ENCODE measurements at regions not wholly inside any gene's neighbourhood (a gene's known extent, or its start where the extent isn't known, plus 50 kb on each side); places are given as distances from the start of the nearest gene placed in this dataset.
"Not testable (repeated sequence)": the region's sequence is repeated elsewhere in the genome, so short reads cannot be mapped to it uniquely, and the experiment has no call there.

DNA sequence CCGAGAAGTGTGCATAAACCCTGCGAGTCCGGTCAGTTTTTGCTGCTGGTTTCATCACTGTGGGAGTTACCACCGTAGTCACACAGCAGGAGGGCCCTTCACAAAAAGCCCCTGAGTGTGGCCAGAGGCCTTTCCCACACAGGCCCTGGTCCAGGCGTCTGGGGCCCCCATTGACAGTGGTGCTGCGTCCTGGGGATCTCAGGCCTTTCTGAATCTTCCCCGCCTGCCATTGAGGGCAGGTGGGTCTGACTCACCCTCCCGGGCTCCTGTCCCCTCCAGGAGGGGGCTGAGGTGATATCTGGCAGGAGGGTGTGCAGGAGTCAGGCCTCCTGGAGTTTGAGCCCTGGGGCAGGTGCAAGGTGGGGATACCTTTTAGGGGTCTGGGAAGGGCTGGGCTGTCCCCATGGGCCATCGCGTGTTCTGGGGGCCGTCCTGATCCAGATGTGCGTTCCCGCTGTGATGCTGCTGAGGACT, 358.5 kb downstream of the TMEM121 start:
- no peak for DNase-seq (ENCODE audit: low read depth in 2 of 3, low spot score in 2 of 3)

- DNase-seq (ENCODE audit: low read depth in 2 of 3, low spot score in 2 of 3): no peak
These were observed 359.4 kb downstream of the TMEM121 start for GRCh38 chr14:105885561-105886320.

DNA sequence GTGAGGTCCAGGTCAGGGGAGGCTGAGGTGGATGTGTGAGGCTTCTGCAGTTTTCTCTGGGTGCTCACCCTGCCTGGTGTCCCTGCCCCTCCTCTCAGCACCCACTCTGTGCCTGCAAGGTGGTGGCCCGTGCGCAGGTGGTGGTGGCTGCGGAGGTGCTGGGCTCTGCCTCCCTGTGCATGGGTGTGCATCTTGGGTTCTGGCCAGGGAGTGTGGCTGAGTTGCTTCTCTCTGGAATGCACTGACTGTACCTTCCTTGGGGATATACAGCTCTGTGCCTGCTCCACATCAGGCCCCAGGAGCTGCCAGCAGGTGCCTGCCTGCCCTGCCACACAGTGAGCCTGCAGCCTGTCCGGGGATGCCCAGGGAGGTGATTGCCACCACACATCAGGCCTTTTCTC, 360.4 kb downstream of the TMEM121 start:
- DNase-seq (ENCODE audit: low read depth in 2 of 3, low spot score in 2 of 3): not testable (repeated sequence)

DNA sequence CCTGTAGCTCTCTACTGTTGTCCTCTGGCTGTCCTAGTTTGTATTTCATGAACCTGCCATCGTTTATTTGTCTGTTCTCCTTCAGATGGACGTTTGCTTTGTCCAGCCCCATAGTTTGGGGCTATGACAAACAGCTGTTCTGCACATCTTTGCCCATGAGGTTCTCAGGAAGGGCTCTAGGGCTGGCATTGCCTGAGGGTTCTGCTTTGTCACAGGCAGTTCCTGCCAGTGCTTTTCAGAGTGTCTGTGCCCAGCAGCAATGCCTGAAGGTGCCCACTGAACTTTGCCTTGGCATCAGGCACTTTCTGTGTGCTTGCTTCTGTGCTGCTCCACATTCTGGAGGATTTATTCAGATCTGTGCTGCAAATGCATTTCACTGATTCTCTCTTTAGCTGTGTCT, 361.3 kb downstream of the TMEM121 start:
- DNase-seq (ENCODE audit: low read depth in 2 of 3, low spot score in 2 of 3): no peak

DNA sequence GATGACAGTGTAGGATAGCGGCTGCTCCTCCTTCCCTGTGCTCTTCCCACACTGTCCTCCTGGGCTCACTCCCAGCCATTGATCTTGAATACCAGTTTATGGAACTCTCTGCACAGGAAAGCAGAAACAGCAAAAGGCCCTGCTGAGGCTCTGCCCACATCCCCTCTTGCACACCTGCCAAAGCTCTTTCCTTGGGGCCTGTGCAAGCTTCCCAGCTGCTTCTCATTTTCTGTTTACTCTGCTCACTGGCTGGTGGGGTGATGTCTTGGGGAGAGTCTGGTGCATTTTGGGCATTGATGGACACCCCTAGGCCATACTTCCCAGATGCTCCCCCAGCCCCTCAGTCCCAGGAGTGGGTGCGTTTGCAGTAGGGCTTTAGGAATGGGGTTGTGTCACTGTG, 361.8 kb downstream of the TMEM121 start:
- no peak for DNase-seq (ENCODE audit: low read depth in 2 of 3, low spot score in 2 of 3)

- no peak for DNase-seq (ENCODE audit: low read depth in 2 of 3, low spot score in 2 of 3)
These were observed 362.6 kb downstream of the TMEM121 start for GRCh38 chr14:105888784-105889665.

GRCh38 chr14:105889666-105890473, 363.5 kb downstream of the TMEM121 start:
- no peak for DNase-seq (ENCODE audit: low read depth in 2 of 3, low spot score in 2 of 3)

DNA sequence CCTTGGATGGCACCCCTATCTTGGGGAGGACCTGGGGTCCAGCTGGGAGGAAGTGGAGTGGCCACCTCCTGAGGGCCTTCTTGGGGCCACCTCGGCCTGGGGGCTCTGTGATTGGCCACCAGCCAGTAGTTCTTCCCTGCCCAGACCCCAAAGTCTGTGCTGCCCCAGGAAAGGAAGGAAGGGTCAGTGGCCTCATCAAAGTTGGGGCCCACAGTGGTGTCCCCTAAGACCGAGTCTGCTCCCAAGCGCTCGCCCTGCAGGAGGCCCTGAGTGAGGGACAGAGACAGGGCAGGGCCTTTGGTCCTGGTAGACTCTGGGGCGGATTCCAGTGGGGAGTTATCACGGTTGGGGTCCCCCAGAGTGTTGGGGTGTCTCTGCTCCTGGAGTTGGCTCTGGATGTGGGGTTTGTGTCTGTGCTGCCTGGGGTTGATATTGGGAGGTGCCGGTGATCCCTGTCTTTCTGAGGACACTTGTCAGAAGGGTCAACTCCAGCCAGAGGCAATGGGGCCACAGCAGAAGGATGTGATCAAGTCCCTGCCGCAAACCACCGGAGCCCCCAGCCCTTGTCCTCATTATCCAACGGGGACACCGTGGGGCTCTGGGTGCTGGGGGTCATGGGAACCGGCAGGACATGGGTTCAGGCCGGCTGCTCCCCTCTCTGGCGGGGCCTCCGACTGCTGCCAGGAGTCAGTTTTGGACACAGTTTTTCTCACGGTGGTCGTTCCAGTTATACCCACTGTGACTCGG, 364.3 kb downstream of the TMEM121 start:
- no peak for DNase-seq (ENCODE audit: low read depth in 2 of 3, low spot score in 2 of 3)

GRCh38 chr14:105891221-105891602, 364.8 kb downstream of the TMEM121 start:
- no peak for DNase-seq (ENCODE audit: low read depth in 2 of 3, low spot score in 2 of 3)

- no peak for DNase-seq (ENCODE audit: low read depth in 2 of 3, low spot score in 2 of 3)
These were observed 365.5 kb downstream of the TMEM121 start for GRCh38 chr14:105891631-105892452.

DNA sequence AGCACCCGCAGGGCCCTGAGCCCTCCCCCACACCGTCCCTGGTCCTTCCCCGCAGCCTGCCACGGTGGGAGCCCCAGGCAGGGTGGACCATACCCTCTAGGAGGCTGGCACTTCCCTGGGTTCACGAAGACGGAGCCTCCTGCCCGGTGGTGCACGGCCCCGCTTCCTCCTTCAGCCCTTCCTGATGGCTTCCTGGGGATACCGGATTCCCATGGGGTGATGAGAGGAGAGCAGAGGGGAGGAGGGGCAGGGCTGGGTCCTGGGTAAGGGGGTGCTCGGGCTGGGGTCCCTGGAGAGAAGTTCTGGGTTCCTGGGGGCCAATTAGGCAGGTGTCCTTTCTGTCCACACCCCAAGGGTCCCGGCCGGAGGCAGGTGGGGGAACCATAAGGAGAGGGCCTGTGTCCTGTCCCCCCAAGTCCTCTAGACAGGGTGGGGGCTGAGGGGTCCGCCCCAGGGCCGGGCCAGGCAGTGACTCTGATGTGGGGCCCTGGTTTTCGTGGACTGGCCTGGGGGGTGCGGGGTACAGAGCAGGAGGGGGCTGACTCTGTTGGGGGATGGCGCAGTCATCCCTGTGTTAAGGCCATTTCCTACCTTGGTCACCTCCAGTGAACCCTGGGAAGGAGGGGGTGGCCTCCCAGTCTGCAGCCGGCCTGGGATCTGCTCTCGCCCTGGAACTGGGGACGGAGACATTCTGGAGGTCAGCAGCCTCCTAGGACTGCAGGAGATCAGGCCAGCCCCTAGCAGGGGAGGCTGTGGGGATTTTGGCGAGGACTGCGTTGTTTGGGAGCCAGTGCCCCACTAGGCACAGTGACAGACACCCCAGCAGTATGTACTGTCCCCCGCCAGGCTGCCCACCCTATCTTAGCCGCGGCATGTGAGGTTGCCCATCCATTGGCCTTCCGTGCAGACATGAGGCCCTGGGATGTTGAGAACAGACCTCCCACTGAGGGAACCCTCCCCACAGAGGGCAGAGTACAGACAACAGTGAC, 366.4 kb downstream of the TMEM121 start:
- DNase-seq (ENCODE audit: low read depth in 2 of 3, low spot score in 2 of 3): not testable (repeated sequence)

DNA sequence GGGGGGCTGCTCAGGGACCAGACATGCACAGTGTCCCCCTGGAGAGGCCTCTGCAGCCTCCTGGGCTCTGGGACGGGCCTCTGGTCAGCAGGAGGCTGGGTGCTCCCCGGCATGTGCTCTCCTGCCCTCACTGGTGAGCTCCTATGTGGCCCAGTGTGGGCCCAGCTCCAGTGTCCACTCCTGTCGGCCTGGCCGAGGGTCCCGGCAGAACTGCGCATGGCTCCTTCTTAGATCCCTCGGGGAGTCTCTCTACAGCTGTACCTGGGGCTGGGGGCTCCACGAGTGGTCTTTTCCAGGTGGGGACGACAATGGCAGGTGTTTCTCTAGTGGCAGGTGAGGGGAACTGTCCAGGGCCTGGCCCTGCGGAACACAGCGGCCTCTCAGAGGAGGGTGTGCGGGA, 367.3 kb downstream of the TMEM121 start:
- DNase-seq (ENCODE audit: low read depth in 2 of 3, low spot score in 2 of 3): not testable (repeated sequence)

- no peak for DNase-seq (ENCODE audit: low read depth in 2 of 3, low spot score in 2 of 3)
These were observed 368.0 kb downstream of the TMEM121 start for GRCh38 chr14:105894125-105894977.

DNA sequence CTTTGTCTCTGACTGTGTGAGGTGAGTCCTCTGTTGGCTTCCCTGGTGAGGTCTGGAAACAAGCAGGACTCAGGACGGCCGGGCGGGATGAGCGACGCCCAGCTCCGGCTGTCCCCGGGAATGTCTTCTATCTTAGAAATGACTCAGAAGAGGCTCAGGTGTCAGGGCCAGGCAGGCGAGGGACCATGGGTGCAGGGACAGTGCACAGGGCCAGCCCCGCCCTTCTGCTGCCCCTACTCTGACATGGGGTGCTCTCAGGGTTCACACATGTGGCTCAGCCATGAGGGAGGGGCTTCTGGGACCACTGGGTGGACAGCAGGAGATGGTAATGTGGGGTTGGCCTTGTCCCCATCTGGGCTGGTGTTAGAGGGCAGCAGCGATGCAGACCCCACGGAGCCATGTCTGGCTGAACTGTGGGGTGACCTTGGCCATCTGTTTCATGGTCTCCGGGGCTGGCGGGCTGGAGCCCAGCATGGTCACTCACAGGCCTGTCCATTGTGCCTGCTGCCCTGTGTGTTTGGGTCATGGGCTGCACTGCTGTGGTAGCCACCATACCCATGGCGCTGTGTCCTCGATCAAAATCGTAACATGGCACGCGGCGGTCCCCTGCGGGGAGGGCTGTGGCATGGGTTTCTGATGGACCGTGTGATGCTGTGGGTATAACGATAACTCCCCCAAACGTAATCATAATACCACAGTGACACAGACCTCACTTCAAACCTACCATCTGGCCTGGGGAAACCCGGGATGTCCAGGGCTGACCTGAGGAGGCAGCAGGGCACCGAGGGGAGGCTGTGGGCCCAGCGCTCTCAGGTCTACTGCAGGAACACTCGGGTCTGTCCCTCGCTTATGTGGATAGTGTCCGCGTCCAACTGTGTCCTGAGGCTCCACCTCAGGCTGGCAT, 368.8 kb downstream of the TMEM121 start:
- no peak for DNase-seq (ENCODE audit: low read depth in 2 of 3, low spot score in 2 of 3)

DNA sequence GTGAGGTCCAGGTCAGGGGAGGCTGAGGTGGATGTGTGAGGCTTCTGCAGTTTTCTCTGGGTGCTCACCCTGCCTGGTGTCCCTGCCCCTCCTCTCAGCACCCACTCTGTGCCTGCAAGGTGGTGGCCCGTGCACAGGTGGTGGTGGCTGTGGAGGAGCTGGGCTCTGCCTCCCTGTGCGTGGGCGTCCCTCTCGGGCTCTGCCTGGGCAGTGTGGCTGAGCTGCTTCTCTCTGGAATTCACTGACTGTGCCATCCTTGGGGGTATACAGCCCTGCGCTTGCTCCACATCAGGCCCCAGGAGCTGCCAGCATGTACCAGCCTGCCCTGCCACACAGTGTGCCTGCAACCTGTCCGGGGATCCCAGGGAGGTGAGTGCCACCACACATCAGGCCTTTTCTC, 369.8 kb downstream of the TMEM121 start:
- not testable (repeated sequence) for DNase-seq (ENCODE audit: low read depth in 2 of 3, low spot score in 2 of 3)

DNA sequence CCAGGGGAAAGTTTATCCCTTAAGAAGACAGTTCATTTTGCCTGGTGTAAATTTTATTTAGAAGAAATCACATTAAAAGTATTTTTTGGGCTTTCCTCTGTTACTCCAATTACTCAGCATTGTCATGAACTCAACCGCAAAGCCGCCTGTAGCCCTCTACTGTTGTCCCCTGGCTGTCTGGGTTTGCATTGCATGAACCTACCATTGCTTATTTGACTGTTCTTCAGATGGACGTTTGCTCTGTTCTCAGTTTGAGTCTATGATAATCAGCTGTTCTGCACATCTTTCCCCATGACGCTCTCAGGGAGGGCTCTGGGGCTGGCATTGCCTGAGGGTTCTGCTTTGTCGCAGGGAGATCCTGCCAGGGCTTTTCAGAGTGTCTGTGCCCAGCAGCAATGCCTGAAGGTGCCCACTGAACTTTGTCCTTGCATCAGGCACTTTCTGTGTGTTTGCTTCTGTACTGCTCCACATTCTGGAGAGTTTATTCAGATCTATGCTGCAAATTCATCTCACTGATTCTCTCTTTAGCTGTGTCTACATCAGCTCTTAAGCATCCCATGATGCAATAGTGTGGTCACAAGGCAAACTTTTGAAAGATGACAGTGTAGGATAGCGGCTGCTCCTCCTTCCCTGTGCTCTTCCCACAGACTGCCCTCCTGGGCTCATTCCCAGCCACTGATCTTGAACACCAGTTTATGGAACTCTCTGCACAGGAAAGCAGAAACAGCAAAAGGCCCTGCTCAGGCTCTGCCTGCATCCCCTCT, 370.8 kb downstream of the TMEM121 start:
- DNase-seq (ENCODE audit: low read depth in 2 of 3, low spot score in 2 of 3): not testable (repeated sequence)

All from activated CD8-positive, alpha-beta memory T cell treated with anti-CD3 and anti-CD28 coated beads for 48 hours (primary cell).